ENCODE measurements at regions not wholly inside any gene's neighbourhood (a gene's known extent, or its start where the extent isn't known, plus 50 kb on each side); places are given as distances from the start of the nearest gene placed in this dataset.
"Not testable (repeated sequence)": the region's sequence is repeated elsewhere in the genome, so short reads cannot be mapped to it uniquely, and the experiment has no call there.

DNA sequence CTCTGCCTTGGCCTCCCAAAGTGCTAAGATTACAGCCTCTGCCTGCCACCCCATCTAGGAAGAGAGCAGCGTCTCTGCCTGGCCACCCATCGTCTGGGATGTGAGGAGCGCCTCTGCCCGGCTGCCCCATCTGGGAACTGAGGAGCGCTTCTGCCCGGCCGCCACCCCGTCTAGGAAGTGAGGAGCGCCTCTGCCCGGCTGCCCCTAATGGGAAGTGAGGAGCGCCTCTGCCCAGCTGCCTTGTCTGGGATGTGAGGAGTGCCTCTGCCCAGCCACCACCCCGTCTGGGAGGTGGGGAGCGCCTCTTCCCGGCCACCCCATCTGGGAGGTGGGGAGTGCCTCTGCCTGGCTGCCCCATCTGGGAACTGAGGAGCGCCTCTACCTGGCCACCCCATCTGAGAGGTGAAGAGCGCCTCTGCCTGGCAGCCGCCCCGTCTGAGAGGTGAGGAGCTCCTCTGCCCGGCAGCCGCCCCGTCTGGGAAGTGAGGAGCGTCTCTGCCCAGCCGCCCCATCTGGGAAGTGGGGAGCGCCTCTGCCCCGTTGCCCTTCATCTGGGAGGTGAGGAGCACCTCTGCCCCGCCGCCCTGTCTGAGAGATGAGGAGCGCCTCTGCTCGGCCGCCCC, 481.0 kb upstream of the GNPDA2 start:
- not testable (repeated sequence) for DNase-seq

GRCh38 chr4:45199736-45200135, 473.4 kb upstream of the GNPDA2 start:
- no peak for DNase-seq

GRCh38 chr4:45188501-45188900, 462.1 kb upstream of the GNPDA2 start:
- no peak for DNase-seq

- DNase-seq: no peak
Observed at GRCh38 chr4:45186249-45186648, 459.9 kb upstream of the GNPDA2 start.

DNA sequence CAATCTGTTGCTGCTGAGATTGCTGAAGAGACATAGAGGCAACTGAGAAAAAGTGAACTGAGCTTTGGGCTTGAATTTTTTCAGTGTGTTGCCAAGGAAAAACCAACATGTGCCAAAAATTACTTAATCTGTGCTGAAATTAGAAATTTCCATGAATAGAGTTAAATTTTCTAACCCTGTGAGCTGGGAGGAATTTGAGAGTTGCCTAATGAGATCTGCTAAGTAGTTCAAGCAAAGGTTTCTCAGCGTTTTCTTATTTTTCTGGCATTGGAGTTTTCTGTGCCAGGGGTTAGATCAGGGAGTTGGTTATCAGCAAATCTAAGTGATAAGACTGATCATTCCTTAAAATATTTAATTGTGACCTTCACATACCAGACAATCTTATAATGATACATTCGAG, 457.5 kb upstream of the GNPDA2 start:
- no peak for DNase-seq

DNA sequence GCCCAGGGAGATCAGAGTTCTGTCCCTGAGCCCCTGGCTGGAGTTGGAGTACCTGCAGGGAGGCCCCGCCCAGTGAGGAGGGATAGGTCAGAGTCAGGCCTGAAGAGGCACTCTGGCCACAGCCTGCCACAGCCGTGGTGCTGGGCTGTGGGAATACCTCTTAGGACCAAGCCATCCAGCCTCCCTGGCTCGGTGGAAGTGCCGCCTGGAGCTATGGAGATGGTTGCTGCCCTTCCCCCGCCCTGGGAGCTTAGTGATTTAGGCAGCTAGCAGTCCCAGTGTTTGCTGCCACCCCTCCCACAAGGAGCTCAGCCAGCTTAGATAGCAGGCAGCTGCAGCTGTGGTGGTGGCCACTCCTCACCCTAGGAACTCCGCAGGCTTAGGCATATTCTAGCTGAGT, 446.3 kb upstream of the GNPDA2 start:
- DNase-seq: no peak

GRCh38 chr4:45160951-45161350, 434.6 kb upstream of the GNPDA2 start:
- no peak for DNase-seq

GRCh38 chr4:45155081-45155777, 428.9 kb upstream of the GNPDA2 start:
- DNase-seq: no peak

DNA sequence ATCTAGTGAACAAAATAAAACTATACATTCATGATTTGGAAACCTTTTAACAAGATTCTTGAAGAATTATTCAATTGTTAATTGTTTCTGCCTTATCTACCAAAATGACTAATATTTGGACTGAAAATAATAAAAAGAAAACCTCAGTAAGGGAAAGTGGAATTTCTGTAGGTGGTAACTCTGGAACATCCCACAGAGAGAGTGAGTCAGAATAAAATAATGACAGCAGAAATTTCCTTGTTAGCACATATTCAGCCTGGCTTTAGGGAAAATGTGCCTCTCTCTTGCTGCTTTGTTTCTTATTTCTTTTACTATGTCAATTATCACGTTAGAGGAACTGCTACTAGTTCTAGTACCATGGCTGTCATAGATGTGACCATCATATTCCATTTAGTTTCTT, 421.5 kb upstream of the GNPDA2 start:
- DNase-seq: no peak

DNA sequence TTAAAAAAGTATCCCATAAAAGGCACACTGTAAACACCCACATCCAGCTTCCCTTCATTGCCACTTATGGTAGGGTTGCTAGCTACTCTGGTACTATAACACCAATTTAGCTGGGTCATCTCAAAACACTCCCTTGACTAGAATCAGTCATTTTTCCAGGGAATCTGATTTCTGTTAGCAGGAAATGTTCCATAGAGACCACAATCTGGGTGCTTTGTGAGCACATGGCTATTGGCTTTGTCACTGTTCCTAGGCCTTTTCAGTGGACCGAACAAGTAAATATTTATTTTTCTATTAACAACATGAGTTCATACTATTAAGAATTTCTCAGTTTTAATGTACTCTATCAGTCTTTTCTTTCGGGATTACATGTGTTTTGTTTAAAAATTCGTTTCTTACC, 404.7 kb upstream of the GNPDA2 start:
- no peak for DNase-seq

DNA sequence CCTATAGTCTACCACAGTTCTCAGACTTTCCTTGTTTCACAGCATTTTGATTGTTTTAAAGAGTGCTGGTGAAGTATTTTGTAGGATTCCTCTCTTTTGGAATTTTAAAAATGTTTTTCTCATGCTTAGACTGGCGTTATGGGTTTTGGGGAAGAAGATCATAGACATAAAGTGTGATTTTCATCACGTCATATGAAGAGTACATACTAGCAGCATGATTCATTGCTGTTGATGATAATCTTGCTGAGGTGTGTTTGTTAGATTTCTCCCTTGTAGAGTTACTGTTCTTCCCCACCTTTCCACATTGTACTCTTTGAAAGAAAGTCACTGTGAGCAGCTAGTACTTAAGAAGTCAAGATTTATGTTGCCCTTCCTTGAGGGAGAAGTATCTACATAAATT, 396.1 kb upstream of the GNPDA2 start:
- DNase-seq: no peak

DNA sequence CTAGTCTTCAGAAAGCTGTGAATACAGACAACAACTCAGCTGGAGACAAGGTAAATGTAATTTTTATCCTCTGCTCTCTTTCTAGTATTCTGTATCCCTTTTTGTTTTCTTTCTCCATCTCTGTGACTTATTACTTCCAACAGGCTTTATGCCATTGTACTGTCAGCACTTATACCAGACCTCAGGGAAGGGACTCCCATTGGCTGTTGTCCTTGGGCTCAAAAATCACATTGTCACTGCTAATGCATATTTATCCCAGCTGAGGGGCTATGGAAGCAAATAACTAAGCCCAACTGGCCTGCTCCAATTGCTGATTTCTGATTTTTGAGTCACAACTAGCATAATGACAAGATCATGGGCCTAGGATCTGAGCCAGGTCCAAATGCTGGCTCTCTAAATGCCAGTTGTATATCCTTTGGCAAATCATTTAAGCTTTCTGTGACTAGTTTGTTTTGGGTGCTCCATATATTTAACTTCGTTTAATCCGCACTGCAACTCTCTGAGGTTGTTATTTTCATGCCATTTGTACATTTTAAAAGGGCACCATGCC, 395.1 kb upstream of the GNPDA2 start:
- DNase-seq: no peak

DNA sequence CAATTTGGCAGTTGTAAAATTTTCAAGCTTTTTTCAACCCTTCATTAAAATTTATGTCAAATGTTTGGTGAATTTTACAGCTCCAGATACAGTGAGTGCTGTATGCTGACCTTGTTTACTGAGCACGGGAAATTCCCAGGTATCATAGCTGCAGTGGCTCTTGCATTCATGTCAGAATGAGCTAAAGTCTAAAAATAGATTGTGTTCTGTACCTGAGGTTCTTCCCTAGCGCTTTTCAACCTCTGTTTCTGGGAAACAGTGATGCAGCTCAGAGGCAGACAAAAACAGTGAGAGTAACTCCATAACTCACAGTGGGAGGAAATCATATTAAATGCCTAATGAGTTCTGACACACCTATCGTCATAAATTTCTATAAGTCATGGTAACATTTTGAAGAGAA, 393.8 kb upstream of the GNPDA2 start:
- no peak for DNase-seq

DNA sequence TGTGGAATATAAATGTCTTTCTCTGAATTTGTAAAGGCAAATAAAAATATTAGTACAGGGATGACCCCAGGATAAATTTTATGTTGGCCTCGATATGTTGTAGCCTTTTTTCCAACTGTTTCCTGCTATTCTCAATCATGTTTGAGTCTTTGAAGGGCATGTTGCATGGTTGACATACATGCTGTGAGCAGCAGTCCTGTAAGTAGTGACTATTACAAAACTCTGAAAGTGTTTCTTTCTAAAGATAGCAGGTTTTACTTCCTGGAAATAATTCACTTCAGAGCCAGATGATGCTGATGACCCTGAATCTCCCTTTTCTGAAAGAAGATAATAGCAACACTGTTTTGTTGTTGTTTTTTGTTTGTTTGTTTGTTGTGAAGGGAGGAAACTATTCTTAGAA, 393.0 kb upstream of the GNPDA2 start:
- no peak for DNase-seq

GRCh38 chr4:45102716-45103115, 376.4 kb upstream of the GNPDA2 start:
- DNase-seq: no peak

DNA sequence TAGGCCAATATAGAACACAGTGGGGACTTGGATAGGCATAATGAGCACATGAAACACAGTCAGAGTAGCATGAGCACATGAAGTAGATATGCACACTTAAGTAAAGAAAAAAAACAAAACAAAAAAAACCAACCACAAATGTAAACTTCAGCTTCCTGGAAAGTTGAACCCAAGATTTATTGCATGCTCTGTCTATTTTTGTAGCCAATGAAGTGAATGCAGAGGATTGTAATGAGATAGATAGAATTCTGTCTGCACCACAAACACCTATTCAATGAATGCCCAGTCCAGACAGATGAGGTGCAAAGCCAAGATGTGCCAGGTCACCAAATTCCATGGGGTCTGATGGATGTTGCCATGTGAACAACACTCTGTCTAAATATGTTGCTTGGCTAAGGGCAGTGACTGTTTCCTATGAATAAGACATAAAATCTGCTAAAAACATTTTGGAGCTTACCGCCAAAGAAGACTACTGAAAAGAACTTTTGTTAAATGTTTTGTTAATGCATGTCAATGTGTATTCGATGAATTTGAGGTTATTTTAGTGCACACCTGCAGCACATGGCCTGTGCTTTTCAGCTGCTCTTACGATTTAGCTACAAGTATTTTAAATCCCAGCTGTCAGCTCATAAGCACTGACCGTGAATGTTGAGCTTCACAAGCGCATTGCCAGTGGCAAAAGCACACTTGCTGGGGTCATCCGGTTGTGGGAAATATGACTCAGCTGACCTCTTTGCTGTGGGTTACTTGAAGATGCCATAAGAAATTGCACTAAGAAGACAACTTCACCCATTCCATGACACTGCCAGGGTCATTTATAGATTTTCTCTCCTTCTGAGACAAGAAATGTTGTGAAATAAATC, 374.8 kb upstream of the GNPDA2 start:
- no peak for DNase-seq

- no peak for DNase-seq
Observed at GRCh38 chr4:45099471-45099870, 373.1 kb upstream of the GNPDA2 start.

DNA sequence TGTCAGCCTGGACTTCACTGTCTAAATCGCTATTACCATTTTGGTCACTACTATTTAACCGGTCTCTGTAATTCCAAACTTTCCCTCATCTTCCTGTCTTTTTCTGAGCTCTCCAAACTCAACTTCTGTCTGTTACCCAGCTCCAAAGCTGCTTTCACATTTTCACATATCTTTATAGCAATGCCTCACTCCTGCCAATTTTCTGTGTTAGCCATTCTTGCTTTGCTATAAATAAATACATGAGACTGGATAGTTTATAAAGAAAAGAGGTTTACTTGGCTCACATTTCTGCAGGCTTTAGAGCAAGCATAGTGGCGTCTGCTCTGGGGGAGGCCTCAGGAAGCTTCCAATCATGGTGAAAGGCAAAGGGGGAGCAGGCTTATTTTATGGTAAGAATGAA, 368.3 kb upstream of the GNPDA2 start:
- no peak for DNase-seq

- DNase-seq: no peak
Observed at GRCh38 chr4:45082101-45082500, 355.7 kb upstream of the GNPDA2 start.

DNA sequence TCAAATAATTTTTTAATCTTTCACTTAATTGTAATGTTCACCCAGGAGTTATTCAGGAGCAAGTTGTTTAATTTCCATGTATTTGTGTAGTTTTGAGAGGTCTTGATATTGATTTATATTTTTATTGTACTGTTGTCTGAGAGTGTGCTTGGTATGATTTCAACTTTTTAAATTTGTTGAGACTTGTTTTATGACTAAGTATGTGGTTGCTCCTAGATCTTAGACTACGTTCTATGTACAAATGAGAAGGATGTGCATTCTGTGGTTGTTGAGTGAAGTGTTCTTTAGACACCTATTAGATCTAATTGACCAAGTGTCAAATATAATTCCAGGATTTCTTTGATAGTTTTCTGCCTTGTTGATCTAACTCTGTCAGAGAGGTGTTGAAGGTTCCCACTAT, 353.3 kb upstream of the GNPDA2 start:
- no peak for DNase-seq

- DNase-seq: no peak
Observed at GRCh38 chr4:45078201-45078600, 351.8 kb upstream of the GNPDA2 start.

DNA sequence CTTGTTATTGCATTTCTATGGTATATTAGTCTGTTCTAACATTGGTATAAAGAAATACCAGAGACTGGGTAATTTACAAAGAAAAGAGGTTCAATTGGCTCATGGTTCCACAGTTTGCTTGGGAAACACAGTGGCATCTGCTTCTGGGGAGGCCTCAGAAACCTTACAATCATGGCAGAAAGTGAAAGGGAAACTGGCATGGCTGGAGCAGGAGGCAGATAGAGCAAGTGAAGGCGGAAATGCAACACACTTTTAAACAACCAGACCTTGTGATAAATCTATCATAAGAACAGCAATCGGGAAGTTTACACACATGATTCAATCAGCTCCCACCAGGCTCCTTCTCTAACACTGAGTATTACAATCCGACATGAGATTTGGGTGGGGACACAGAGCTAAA, 346.6 kb upstream of the GNPDA2 start:
- DNase-seq: no peak

GRCh38 chr4:45064741-45065140, 338.4 kb upstream of the GNPDA2 start:
- no peak for DNase-seq

DNA sequence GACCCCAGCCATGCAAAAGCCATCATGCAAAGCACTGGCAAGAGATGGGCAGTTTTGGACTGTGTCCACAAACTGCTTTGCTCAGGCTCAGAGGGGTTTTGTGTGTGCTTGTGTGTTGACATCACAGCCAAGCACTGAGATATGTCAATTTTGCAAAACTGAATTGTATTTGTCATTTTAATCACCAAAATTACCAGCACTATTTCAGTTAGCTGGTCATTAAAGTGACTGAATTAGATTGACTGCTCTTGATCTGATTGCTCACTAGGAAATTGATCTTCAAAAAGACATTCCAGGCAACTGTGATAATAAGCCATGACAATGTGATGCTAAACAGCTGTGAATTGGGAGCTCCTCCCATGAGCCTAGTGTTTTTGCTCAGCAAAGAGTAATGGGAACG, 337.3 kb upstream of the GNPDA2 start:
- no peak for DNase-seq
